HT-29 (cell line): ENCODE measurements at regions not wholly inside any gene's neighbourhood (a gene's known extent, or its start where the extent isn't known, plus 50 kb on each side); places are given as distances from the start of the nearest gene placed in this dataset.

Experiments used
- DNase-seq: peaks from one replicate; pipeline ENCODE4 v3.0.0-alpha.2; 2015; ENCODE audit warnings: low spot score

DNA sequence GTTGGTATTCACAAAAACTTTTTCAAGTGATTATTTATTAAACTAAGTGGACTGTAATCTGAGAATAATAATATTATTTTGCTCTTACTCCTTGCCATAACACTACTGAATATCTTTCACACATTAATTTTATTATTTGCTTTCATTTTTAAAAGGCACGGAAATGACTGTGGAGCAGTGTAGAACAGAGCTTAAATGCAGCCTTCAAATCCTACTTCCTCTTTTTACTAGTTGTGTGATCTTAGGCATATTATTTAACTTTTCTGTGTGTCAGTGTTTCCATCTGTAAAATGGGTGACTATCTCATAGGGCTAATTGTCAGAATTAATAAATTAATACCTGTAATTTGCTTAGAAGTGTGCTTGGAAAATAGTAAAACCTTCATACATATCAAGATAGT lies 55.5 kb upstream of the SLC8A1 start:
- no peak for DNase-seq

DNA sequence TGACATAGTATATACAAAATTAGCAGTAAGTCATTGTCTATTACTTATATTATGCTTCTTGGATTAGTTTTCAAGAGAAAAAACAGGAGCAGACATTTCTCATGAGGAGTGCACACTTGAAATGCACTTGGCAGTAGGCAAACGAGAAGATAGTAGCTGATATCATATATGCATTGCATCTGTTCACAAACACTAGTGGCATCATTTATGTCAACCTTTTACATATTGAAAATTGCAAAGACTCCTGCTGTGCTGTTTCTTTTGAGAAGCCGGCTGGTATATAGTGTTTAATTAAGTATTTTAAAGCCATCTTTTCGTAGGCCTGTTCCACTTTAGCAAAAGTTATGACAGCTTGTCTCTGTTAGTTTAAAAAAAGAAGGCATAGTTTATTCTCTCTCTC lies 58.4 kb upstream of the SLC8A1 start:
- no peak for DNase-seq

DNA sequence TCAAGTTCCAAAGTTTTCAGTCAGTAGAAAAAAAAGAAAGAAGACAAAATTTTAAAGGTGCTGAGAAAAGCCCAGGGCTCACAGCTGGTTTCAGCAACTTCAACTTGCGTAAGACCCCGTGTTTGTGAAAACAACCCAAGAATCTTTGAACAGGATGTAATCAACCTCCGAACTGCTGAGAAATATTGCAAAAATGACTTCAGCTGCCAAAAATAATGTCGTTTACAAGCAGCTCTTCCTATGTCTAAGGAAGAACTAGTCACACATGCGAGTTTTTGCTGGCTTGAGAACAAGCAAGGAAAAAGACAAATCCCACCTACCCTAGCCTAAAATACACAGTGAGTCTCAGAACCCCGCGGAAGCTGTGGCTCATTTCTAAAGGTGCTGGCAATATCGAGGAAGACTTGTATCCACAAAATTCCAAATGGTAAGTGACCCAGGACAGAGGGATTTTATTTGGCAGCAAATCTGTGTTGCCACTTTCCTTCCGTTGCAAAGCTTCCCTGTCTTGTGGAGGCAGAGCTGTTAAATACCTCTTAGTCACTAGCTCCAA lies 59.8 kb upstream of the SLC8A1 start:
- DNase-seq, result no peak

DNA sequence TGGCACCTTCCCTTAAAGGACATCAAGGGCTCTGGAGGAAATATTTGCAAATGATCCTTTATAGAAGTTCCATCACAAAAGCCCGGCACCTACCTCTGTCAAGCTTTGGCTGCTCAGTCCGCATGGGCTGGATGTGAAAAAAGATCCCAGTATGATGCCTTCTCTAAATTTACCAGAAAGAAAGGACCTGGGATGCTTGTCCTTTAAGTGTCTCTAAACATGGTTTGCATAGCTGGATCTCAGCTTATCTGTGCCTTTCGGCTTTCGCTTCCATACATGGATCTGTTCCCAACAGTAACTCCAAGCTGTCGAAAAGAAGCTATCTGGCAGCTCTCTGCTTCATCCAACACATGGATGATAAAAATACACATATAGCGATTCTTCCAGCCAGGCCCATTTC lies 60.4 kb upstream of the SLC8A1 start:
- DNase-seq, result no peak

DNA sequence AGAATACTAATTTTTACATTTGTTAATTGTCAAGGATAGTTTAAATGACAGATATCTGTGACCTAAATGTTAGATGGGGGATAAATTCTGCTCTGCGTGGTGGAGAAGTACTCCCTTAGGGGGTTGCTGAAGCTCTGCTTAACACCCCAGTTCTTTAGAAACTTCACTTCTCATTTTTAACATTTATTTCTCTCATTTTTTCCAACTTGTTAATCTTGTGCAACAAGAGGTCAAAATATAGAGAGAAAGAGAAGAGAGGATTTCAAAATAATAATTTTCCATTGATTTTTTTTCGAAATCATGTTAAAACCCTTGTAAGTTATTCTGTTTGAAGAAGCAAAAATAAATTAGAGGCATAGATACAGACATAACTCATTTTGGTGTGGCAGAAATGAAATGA lies 61.3 kb upstream of the SLC8A1 start:
- no peak for DNase-seq

DNA sequence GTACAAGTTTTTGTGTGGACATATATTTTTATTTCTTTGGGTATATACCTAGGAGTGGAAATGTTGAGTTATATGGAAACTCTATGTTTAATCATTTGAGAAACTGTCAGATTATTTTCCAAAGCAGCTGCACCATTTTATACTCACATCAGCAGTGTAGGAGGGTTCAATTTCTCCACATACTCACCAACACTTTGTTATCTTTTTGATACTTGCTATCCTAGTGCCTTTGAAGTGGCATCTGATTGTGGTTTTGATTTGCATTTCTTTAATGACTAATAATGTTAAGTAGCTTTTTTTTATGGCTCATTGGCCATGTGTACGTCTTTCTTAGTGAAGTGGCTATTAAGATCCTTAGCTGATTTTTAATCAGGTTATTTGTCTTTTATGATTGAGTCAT lies 64.7 kb upstream of the SLC8A1 start:
- peak; percentile 12 for DNase-seq

DNA sequence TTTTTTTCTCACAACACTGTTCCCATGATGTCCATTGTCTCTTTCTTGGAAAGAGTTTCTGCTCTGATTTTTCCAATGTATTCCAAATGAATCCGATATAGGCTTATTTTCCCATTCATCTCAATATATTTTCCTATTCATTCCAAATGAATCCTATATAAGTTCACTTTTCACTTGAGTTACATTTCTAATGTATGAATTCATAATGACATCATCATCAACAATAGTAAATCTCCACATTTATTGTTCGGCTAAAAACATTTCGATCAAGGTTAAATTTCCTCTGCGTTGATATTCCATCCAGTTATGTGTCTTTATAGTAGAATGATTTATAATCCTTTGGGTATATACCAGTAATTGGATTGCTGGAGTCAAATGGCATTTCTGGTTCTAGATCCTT lies 76.7 kb upstream of the SLC8A1 start:
- DNase-seq, result no peak

DNA sequence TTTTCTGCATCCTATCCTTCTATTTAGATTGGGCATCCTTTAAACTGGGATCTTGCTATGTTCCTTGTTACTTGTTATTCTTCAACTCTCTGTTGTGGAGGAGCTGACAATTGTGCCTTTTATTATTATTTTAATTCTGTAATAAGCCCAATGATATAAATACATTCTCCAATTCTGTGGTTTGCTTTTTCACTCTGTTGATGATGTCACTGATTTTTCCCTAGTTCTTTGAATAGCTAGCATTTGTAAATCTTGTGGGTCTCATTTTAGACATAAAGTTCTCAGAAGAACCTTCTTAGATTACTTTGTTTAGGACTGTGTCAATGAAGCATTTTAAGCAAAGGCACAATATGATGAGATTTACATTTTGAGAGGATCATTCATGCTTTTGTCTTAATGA lies 79.5 kb upstream of the SLC8A1 start:
- no peak for DNase-seq

DNA sequence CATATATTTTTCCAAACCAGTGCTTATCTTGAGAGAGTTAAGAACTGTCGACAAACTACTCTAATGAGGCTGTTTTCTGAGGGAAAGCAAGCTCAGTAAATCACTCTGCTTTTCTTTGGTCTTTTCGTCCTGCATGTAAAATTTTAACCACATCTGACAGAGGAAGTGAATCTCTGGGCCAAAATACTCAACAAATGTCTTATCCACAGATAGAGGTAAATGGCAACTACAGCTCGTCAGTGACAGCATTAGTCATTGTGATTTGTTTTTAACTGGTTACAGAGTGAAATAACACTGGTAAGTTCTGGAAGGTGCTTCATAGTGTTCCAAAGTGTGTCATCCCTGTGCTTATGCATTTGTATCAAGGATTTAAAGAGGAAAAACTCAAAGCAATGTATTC lies 82.6 kb upstream of the SLC8A1 start:
- no peak for DNase-seq

DNA sequence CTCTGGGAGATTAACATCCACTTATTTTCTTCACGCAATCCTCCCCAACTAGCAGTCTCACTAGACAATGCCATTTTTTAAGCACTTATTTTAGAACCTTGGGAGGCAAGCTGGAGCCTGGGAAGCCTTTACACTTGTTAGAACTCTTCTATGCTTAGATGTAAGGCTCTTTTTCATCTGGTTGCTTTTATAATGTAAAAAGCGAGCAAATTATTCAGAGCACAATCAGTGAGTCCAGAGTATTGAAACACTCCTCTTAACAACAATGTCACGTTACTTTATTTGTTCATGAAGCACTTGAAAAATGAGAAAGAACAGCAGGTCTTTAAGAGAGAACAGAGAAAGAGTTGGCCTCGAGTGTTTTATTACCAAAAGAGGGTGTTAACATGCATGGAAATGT lies 84.1 kb upstream of the SLC8A1 start:
- no peak for DNase-seq

DNA sequence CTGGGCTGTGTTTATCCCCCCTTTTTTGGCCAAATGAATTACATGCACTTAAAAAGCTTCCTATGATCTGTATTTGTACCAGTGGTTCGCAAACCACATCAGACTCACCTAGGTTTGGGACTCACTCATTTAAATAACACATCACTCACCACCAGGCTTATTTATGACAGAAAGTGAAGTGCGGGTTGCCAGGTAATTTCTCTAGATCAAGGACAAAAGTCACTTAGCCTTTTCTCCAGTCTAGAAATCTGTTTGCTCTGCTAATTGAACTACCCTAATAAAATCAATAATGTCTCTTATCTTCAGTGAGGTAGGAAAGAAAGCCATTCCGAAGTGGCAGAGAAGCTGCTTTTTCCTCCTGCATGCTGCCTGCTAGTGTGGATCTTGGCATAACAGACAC lies 88.1 kb upstream of the SLC8A1 start:
- peak; percentile 47 for DNase-seq

DNA sequence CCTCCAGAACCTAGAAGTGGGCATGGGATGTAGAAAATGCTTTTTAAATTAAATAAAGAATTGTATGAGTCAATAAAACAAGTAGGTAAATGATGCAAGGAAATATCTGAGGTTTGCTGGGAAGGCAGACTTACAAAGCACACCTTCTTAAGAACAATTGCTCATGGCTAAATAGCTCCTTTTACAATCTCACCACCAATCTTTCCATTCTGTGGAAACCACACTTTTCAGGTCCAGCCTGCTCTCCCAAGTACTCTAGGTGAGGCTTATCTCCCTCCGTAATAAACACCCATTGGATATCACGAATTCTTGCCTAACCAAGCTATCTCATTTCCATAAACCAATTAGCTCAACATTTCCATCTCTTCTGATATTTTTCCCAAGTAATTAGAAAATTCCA lies 91.5 kb upstream of the SLC8A1 start:
- DNase-seq, result no peak

DNA sequence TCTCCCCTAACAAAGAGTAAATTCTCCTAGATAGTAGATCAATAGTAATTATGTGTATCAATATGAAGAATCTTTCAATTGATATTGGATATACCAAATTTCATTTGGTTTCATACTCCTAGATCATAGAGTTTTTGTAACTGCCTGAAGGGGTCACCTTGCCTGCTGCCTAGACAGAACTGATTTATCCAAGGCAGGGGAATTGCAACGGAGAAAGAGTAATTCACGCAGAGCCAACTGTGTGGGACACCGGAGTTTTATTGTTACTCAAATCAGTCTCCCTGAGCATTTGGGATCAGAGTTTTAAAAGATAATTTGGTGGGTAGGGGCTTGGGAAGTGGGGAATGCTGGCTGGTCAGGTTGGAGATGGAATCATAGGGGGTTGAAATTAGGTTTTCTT lies 92.2 kb upstream of the SLC8A1 start:
- DNase-seq, result no peak

DNA sequence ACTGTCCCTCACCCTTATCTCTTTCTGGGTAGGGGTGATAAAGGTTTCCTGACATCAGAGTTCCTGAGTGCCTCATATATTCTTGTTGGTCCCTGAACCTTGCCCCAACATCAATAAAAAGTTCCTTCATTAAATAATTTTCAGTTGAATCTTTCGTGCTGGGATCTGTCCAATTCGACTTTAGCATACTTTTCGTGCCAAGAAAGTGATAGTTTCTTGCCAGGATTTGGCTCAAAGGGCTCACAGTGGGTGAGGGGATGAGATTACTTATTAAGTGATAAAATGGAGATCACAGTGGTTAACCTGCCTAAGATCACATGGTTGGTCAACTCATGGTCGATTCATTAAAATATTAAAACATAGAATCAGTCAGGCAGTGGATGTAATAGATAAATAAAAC lies 93.8 kb upstream of the SLC8A1 start:
- no peak for DNase-seq

DNA sequence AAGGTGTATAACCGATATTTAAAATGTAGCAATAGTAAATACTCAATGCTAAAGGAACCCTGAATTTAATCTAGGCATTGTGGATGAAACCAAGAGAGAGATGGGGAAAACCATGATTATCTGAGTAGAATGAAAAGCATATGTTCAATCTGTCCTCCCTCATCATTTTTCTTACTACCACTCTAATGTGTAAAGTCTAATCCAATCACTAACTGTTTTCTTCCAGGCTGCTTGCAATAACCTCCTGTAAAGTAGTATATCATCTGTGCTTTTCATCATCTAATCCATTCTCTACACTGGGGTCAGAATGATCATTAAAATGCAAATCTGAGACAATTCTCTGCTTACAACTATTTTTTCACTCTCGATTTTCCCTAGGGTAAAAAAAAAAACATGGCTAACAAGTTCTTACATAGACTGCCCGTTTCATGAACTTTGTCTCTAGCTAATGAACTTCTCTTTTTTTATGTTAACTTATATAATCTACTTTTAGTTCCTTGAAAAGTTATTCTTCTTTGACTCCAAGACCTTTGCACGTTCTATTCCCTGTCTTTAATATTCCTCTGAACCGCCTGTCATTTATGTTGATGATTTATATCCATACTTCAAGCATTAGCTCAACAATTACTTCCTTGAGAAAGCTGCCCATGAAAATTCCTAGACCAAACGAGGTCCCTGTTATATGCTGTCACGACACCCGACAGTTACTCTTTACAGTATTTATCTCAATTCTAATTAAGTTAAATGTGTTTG lies 94.7 kb upstream of the SLC8A1 start:
- peak; percentile 39 for DNase-seq

DNA sequence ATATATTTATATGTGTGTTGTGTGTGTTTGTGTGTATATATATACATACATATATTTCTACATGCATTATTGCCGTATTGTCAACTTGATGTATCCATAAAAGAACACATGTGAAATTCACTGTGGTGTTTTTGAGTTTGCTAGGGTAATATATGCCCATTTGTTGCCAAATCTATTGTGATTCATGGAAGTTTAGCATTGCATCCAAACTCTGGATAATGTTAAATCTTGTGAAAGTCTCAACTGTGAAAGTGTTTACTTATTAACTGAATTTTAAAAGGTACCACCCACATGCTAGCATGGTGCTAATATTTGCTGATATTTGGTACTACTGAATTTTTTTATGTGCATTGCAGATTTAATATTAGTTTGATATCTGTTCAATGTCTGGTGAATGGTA lies 96.6 kb upstream of the SLC8A1 start:
- no peak for DNase-seq

DNA sequence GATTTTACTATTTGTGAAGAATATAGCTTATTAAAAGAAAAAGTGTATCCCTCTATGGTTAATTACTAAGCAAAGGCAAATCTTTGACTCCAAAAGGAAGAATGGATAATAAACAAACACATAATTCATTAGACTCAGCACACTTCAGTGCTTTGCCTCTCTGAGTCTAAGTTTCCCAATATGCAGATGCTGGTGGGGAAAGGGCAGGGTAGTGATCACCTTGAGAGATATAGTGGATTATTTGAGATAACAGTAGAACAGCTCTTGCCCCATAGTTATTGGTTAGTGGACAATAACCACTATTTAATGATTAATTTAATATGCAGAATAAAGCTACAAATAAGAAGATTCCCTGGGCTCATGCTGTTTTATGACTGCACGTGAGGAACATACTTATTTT lies 98.2 kb upstream of the SLC8A1 start:
- DNase-seq, result no peak

DNA sequence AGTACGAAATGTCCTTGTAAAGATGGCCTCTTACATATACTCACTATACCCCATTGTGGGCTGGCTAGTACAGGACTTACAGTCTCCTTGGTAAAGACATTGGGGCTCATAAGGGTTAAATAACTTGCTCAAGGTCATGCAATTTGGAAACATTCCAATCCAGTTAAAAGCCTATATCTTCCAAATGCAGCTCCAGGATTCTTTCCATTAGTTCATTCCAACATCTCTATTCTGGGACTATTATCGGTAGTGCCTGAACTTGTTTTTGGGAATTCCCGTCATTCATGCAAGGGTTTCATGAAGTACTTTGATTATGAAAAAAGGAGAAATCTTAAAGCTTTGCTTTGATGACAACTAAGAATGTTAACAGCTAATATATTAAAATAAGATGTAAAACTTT lies 99.2 kb upstream of the SLC8A1 start:
- DNase-seq, result no peak

DNA sequence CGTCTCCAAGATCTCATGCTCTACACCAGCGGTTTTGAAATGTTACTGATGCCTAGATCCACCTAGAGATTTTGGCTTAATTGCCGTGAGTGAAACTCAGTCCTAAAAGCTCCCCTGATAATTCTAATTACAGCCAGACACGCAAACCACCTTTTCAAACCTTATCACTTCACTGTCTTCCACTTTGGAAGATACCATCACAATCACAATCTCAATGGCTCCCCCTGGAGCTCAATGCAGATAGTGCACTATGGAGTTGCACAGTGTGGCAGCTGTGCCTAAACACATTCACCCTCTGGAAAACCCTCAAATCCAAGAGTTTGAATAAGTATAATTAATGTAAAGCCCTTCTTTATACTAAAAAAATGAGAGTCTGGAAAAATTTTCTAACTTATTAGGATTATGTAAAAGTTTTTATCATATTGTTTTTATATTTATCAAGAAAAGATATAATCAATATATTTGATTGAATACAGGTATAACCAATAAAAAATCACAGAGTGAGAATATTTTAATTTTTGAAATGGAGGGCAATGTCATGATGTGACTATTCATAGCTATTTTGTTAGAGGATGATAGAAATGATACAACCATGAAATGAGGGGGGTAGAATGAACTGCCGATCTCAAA lies 102.9 kb upstream of the SLC8A1 start:
- DNase-seq, result peak; percentile 88

DNA sequence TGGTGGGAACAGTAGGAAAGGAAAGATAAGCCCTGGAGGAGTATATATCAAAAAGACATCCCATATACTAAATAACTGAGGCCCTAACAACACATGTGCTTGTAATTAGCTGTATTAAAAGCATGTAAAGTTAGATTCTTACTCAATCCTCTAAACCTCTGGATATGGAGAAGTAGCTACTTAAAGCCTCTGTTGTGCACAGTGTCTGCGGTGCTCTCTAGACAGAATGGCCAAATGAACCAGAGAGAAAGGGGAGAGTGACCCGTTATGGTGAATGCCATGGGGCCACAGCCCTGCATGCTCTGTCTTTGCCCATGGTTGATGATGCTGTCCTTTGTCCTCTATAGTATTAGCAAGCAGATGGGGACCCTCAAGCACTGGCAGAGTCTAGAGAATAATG lies 104.4 kb upstream of the SLC8A1 start:
- no peak for DNase-seq

DNA sequence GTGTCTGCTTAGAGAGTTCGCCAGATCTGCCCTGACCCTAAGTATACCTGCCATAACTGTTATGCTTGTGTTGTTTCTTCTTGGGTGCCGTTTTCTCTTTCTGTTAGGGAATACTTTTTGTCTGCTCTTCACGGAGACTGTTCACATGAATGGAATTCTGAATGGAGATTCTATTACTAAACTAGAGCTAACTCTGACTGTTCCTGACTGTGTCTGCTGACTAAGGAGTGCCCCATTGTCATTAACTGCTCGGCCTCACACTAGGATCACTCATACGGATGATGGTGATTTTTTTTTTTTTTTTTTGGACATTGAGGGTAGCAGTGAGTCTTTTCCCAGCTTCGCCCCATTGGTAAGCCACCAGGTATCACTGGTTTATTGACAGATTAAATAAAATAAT lies 104.8 kb upstream of the SLC8A1 start:
- no peak for DNase-seq

DNA sequence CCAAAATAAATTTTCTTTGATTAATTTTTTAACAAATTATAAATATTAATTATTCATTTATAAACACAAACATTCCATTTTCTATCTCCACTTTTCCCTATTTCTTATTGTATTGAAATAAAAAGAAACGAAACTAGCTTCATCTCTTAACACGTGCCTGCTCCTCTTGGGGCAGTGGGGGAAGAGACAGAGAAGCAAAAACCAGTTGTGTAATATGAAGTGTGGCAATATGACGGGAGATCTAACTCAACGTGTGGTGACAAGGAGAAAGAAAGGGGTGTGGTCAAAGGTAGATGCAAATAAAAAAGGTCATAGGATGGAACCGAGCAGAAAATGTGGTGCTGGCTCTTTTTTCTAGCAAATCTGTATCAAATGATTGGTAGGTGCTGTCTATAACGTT lies 106.9 kb upstream of the SLC8A1 start:
- DNase-seq, result no peak

DNA sequence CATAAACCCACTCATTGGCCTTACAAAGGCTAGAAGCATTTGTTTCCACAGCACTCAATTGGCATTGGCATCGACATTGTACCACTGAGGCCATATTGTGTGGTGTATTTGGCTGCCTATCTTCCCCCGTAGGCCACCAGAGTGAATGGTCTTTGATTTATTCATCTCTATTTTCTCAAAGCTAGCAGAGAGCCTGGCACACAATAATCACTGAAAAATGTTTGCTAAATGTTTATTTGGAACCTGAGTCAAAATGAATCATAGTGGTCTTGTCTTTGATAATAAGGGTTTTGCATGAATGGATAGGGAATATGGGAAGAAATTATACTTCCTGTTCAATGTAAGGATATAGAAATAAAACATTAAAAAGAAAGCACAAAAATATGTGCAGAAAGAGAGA lies 107.3 kb upstream of the SLC8A1 start:
- DNase-seq, result no peak

DNA sequence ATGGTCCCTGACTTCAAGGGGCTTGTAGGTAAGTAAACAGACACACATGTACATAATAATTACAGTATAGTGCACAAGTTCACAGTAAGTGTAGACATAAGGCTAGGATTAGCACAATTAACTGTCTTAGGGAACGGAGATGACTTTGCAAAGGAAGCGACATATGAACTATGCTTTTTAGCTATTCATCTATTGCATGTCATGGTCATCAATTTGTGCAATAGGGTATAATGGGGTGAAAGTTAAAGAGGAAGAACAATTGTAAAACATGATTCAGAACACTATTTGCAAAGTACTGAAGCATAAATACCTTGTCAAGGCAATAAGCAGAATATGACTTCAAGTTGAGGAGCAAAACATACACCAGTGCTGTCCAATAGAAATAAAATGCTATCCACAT lies 112.3 kb upstream of the SLC8A1 start:
- no peak for DNase-seq
